Activated CD4-positive, alpha-beta T cell treated with anti-CD3 and anti-CD28 coated beads, Interleukin-2, Interleukin-6, amounts not matched to agents 100 ng/mL and 50 ng/mL, durations not matched to agents 16 hours and 8 hours (primary cell): ENCODE measurements at regions not wholly inside any gene's neighbourhood (a gene's known extent, or its start where the extent isn't known, plus 50 kb on each side); places are given as distances from the start of the nearest gene placed in this dataset.

Experiments
- DNase-seq: peaks from one replicate; pipeline ENCODE4 v3.0.0-alpha.2; 2020

DNA sequence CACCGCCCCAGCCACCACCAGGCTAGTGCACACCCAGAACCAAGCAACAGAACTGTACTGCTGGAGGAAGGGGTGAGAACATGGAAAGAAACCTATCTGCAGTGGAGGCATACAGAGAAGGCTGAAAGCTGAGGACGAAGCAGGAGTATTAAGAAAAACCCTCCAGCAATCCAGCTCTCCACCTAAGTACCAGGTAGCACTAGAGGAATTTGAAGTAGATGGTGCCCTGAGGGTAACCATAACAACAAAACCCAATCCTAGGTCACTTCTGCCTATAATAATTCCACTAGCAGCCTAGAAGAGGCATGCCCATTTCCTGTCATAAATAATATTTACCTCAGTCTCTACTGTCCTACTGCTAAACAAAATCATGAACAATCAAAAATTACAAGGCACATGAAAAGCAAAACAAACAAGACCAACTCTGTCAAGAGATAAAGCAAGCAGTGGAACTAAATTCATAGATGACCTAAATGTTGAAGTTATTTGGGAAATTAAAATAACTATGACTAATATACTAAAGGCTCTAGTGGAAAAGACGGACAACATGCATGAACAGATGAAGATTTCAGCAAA is 51.1 kb downstream of the HYCC1 start:
- no peak for DNase-seq

DNA sequence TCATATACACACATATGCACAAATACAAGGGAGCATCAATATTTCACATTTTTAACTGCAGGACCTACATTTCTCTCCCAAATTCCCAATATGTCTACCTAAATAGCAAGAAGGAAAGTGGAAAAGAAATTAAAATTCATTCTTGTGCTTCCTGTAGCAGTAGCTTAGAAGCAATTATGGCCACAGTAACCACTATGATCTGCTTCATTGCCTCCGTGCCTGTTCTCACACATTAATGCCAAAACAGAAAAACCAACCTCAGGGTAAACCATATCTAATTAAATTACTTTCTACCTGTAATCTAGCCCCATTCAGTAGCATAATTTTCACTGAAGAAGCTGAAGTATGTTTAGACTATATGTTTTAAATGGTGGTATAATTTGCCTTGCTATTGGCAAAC is 55.2 kb downstream of the HYCC1 start:
- DNase-seq = no peak

DNA sequence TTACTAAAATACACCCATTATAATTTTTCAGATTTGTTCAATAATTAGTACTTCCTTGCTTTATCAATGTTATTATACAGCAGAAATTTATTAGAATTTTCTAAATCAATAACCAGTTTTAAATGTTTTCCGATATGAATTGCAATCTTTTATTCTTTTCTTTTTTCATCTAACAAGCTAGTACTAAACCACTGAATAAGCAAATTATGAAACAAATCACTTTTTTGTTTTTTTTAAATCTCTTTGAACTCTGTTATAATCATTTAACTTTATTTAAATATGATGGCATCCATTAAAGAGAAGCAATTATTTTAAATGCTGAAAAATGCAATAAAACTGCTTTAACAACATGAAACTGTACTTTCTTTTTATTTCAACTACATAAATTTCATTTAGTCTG is 59.7 kb downstream of the HYCC1 start:
- DNase-seq = no peak

DNA sequence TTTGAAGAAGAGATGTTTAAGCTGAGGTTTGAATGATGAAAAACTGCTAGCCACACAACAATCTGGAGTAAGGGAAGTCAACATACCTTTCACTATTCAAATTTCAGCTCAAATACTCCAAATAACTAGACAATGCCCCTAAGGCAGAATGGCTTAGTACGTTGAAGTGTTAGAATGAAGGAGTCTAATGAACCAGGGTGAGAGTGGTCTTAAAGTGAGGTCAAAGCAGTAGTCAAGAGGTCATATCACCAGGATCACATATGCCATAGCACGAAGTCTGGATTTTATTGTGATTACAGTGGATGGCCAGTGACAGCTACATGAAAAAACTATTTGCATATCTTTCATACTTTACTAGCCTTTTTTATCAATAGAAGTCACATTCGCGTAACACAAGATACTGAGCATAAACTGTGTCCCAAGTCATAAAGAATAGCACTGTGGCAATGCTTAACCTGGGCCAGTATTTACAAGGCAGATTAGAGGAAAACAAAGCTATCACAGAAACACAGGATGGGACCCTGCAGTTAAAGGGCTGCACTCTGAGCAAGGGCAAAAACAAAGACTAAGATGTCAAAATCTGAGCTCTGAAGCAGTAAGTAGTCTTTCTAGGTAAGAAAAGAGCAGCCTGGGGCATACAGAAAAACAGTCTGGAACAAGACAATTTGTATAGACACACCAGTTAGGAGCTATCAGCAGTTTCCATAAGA is 61.5 kb downstream of the HYCC1 start:
- DNase-seq = no peak

DNA sequence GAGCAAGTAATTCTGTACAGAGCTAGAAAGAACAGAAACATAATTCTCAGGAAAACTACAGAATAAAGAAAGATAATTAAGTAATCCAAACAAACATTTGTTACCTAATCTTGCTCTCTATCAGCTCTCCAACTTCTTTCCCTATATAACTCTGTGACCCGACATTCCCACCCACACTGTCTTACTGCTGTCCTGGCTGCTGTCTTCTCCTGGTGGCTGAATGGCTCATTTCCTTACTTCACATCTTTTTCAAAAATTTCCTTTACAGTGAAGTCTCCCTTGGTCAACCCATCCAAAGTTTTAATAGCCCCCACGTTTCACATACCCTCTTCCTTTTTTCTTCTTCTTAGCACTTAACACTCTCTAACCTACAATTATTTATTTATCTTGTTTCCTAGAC is 64.0 kb downstream of the HYCC1 start:
- DNase-seq = no peak

DNA sequence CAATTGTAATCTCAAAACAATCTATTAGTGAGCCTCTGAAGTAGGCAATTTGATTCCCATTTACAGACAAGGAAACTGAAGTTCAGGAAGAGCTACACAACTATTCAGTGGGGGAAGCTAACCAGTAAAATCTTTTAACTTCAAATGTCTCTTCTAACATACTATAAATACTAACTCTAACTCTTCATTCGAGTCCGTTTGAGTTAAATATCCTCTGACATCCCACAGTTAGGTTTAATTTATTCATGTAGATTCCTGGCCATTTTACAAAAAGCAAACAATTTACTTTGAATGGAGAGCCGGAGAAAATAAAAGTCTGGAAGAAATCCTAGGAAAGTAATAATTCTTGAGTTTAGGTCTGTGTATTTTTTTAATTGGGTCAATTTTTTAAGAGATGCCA is 64.7 kb downstream of the HYCC1 start:
- DNase-seq = no peak

DNA sequence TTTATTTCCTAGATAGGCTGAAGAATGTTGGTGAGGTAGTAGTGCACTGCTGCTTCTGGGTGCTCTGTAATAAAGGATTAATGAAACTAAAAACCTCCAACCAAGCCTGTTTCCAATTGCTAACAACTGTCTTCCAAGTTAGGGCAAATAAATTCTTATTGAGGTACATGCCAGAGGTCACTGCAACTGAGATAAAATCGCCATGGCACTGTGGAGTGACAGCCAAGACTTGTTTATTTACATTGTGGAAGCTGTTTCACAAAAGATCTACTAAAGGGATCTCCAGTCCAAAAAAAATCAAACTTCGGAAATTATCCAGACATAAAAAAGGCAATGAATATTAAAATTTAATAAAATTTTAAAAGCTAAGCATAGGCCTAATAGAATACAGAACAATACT is 65.2 kb downstream of the HYCC1 start:
- DNase-seq = no peak

DNA sequence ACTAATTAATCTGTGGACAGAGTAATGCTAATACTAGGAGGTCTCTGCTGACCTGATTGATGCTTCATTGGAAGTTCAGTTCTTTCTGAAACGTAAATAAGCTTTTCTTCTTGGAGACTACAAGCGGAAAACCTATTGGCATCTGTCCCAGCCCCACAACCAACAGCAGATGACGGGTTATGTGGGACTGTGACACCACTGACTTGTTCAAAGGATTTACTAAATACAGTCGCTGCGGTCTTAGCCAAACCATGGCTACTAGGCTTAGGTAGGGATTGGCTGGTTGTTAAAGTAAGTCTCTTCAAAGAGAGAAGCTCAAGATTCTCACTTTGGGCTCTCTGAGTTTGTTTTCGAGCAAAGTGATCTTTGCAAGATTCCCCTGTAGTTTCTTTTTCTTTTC is 68.3 kb downstream of the HYCC1 start:
- no peak for DNase-seq

DNA sequence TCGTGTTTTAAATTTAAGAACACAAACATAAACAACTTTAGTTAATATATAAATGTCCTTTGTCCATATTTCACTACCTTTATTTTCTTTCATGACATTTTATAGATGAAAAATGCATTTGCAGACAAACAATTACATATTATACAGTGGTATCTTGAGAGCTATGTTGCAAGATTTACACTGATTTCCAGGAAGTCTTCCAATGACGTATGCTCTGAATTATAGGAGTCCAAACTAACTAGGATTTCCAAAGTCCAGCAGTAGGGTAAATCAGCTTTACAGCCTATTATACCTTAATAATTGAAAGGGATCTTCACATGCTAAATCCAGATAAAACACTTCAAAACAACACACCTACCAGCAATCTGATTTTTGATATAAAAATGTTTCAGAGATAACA is 69.4 kb downstream of the HYCC1 start:
- DNase-seq = no peak

DNA sequence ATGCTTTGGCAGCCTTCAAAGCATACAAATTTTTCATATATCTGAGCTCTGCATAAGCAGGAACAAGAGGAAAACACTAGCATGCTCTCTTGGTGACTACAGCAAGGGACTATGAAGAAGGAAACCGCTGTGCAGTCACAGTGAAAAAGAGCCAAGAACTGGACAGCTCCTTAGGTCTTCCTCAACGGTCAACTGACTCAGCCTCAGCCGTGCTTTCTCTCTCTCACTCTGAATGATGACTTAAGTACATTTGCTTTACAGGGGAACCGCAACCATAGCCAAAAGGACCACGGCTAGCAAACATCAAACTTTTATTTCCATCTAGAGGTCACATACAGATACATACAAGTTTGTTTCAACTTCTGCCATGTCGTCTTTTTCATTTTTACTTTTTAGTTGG is 69.9 kb downstream of the HYCC1 start:
- no peak for DNase-seq

DNA sequence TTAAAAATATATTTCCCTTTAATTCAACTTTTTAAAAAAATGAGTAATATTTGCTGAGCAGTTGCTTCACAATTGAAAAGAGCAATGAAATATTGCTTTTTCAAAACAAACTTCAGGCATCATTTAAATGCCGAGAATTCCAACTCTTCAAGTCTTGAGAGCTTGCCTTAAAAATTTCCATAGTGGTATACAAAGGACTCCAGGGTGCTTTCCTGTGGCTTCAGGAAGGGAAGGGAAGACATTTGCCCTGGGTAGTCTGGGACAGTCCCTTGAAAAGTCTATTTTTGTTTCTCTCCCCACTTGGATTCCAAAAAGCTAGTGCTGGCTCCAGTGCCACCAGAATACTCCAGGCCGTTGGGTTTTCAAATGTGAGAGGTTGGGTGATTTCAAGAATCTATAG is 71.7 kb downstream of the HYCC1 start:
- no peak for DNase-seq

DNA sequence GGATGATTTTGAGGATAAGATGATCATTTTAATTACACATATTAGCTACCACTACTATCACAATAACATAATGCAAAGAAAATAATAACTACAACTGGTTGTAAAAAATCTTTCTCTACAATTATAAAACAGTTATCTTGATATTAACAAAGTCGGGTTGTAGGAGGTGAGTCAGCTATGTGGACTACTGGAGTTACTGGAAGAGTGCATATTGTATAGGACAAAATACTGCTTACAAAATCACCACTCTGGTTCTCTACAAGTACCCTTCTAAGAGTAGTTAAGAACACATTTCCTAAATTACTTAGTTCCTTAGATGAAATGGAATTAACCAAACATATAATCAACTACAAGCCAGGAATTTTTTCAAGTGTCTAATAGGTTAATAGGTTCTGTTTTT is 74.1 kb downstream of the HYCC1 start:
- no peak for DNase-seq

DNA sequence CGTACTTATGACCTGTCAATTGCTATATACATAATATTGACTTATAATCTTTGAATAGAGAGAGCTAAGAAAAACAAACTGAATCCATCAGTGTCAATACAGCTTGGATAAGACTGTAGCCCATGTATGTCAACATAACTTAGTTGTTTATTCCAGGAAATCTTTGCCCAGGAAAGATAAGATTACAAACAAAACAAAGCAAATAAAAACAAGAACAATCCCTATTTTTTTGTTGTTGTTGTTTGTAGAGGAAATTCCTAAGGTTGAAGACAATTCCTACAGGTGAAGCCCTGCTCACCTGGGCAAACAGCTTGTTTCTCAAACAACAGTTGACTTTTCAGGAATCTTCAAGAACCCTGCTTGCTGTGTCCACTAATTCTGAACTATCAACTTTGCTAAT is 76.0 kb downstream of the HYCC1 start:
- no peak for DNase-seq

DNA sequence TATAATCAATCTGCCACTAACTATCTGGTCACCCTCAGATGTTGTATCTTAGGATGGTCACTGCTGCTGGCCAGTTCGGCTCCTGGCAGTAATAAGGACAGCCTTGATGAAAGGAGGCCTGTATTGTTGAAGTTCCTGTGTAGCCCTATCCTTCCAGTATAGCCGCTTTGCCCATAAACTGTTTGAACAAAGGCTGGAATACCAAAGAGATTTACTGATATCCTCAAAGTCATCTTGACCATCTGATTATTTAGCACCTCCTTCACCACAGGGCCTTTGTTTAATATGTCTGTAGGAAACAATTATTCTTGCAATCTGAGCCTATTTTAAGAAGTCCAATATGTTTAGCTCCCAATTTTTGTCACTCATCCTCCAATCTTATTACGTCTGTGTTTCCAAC is 77.7 kb downstream of the HYCC1 start:
- no peak for DNase-seq

DNA sequence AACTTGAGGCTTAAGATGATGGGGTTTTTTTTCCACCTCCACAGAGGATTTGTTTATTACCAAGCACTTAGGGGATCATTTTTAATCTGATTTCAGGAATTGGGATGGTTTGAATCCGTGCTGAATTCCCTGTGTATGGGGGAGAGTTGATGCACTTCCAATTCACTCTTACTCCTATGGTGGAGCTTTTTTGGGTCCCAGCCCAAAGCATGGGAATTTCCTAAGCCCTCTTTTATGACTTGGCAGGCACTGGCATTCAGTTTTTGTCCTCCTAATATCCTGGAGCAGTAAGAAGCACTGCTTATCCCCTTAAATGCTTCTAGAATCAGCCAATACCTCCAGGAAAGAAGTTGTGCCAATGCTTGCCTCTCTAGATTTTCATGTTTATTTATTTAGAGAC is 78.7 kb downstream of the HYCC1 start:
- no peak for DNase-seq

DNA sequence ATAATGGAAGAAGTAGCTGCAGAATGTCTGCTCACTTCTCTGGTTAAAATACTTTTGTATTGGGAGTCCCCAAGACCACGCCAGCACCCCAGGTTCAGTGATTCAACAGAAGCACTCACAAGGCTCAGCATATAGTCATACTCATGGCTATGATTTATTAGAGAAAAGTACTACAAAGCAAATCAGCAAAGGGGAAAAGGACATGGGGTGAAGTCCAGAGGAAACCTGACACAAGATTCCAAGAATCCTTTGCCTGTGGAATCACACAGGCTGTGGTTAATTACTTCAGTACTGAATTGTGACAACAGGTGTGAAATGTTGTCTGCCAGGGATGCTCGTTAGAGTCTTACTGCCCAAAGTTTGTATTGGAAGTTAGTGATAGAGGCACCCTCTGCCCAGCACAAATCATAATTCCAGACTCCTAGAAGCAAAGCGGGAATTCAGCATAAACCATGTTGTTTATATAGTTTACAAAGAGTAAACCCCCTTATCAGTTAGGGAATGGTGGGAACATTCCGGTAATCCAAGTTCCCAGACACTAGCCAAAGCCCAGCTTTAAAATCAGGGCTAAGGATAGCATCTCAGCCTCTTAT is 79.4 kb downstream of the HYCC1 start:
- no peak for DNase-seq

DNA sequence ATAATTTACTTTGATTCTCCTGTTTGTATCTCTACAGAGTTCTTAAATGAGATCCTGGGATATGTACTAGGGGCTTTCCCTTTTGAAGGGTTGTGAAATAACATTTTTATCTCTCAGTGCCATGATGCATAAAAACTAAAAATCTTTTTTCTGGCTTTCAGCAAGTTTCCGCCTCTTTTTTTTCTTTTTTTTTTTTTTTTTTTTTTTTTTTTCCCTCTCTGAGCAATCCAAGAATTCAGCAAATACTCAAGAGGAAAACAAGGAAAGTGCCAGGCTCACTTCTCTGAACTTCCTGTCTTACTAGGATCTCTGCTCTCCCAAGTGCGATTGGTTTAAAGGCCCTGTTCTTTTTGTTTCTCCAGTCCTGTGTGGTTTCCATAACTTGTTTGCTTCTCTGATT is 79.9 kb downstream of the HYCC1 start:
- no peak for DNase-seq

DNA sequence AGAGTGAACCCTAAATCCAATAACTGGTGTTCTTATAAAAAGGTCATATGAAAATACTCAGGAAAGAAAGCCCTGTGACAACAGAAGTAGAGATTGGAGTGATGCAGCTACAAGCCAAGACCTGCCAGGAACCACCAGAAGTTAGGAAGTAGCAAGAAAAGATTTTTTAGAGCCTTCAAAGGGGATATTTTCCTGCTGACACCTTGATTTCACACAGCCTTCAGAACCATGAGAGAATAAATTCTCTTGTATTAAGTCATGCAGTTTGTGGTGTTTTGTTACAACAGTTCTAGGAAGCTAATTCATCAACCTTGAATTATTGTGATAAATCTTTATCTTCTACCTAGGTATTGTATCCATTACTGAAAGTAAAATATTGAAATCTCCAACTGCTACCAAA is 81.0 kb downstream of the HYCC1 start:
- DNase-seq = no peak

DNA sequence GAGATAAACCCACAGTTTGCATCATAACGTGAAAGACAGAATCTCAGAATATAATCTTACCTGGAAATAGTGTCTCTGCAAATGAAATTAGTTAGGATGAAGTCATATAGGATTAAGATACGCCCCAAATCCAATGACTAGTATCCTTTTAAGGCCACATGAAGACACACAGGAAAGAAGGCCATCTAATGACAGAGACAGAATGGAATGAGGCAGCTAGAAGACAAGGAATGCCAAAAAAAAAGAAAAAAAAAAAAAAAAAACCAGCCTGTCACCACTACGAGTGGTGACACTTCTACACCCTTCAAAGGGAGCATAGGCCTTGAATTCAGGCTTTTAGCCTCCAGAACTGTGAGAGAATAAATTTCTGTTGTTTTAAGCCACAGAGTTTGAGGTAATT is 82.9 kb downstream of the HYCC1 start:
- DNase-seq = no peak

DNA sequence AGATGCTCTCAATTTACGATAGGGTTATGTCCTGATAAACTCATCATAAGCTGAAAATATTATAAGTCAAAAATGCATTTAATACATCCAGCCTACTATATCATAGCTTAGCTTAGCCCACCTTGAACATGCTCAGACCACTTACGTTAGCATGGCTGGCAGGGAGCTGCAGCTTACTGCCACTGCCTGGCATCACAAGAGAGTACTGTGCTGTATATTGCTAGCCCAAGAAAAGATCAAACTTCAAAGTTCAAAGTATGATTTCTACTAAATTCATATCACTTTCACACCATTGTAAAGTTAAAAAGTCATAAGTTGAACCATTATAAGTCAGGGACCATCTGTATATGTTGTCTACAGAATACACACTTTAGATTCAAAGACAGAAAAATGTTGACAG is 91.6 kb downstream of the HYCC1 start:
- no peak for DNase-seq

DNA sequence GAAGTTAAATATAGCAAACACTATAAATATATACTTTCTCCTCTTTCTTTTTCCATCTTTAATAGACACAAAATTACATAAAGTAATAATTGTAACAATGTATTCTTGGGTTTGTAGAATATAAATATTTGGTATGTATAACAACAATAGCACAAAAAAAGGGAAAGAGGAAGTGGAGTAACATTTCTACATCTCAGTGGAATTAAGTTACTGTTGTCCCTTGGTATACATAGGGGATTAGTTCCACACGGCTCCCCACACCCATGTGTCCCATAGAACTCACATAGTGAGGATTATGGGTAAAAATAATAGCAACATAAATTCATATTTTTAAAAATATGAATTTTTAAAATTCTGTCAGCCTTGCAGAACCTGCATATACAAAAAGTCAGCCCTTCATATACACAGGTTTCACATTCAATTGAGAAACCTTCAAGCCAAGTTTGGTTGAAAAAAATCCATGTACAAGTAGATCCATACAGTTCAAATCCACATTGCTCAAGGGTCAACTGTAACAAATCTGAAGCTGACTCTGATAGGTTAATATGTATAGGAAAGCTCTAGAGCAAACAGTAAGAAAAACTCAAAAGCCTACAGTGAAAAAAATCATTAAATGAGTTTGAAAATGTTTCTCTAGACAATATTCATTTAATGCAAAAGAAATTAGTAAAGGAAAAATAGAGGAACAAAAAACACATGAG is 92.4 kb downstream of the HYCC1 start:
- DNase-seq = no peak

DNA sequence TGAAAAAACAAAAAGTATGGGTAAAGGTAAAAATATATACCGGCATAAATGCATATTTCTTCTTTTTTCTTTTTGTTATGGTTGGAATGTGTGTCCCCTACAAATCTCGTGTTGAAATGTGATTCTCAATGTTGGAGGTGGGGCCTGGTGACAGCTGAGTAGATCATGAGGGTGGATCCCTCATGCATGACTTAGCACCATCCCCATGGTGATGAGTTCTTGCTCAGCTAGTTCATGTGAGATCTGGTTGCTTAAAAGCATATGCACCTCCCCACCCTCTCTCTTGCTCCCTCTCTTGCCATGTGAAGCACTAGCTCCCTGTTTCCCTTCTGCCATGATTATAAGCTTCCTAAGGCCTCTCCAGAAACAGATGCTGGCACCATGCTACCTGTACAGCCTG is 93.3 kb downstream of the HYCC1 start:
- no peak for DNase-seq

DNA sequence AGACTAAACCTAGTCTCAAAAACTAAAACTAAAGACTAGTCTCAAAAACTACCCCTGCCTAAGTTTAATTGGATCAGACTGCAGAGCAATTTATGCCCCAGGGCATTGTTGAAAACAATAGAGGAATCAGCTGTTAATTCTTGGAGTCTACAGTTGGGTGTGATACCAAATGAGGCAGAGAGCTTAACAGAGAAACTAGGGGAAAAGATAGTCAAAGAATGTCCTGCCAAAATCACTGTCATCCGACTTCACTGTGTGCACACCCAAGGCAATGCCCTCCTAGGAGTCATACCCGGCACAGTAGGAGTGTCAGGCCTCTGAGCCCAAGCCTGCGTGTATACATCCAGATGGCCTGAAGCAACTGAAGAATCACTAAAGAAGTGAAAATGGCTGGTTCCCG is 90.5 kb upstream of the TOMM7 start:
- no peak for DNase-seq

DNA sequence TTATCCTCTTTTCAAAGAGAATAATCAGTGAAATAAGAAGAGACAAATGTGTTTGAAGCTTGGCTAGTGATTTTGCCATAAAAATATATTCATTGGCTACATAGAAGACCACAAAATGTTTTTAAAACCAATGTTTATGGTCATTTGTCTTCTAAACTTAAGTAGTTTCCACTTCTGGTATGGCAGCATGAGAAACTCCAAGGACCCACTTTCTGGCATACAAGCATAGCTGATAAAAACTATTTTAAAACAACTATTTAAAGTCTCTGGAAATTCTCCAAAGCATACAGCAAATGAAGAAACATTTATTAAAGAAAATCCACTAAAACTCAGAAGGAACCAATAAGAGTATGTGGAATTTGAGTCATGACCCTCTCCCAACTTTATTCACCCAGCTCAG is 89.2 kb upstream of the TOMM7 start:
- no peak for DNase-seq
